ENCODE measurements at regions not wholly inside any gene's neighbourhood (a gene's known extent, or its start where the extent isn't known, plus 50 kb on each side); places are given as distances from the start of the nearest gene placed in this dataset.

GRCh38 chr4:176981074-176981473, 188.4 kb upstream of the VEGFC start:
- no peak for DNase-seq

- DNase-seq: no peak
Observed at GRCh38 chr4:176981551-176981950, 188.8 kb upstream of the VEGFC start.

GRCh38 chr4:176988226-176988625, 195.5 kb upstream of the VEGFC start:
- DNase-seq: no peak

- no peak for DNase-seq
Observed at GRCh38 chr4:176989186-176989585, 196.5 kb upstream of the VEGFC start.

- no peak for DNase-seq
Observed at GRCh38 chr4:176999935-177000543, 207.3 kb upstream of the VEGFC start.

GRCh38 chr4:177001271-177002175, 208.8 kb upstream of the VEGFC start:
- DNase-seq: no peak

- no peak for DNase-seq
Observed at GRCh38 chr4:177005674-177006230, 213.0 kb upstream of the VEGFC start.

- no peak for DNase-seq
Observed at GRCh38 chr4:177006331-177006730, 213.6 kb upstream of the VEGFC start.

- no peak for DNase-seq
Observed at GRCh38 chr4:177008071-177008835, 215.5 kb upstream of the VEGFC start.

- no peak for DNase-seq
Observed at GRCh38 chr4:177008836-177009501, 216.2 kb upstream of the VEGFC start.

GRCh38 chr4:177010418-177010817, 217.7 kb upstream of the VEGFC start:
- no peak for DNase-seq

- no peak for DNase-seq
Observed at GRCh38 chr4:177012918-177013545, 220.3 kb upstream of the VEGFC start.

- no peak for DNase-seq
Observed at GRCh38 chr4:177016541-177017141, 223.9 kb upstream of the VEGFC start.

- no peak for DNase-seq
Observed at GRCh38 chr4:177023951-177024350, 231.2 kb upstream of the VEGFC start.

GRCh38 chr4:177032341-177032740, 239.6 kb upstream of the VEGFC start:
- DNase-seq: no peak

- no peak for DNase-seq
Observed at GRCh38 chr4:177033135-177033534, 240.4 kb upstream of the VEGFC start.

- no peak for DNase-seq
Observed at GRCh38 chr4:177033632-177034031, 240.9 kb upstream of the VEGFC start.

GRCh38 chr4:177041356-177041755, 248.6 kb upstream of the VEGFC start:
- no peak for DNase-seq

- peak in 10 of 14 donors; percentile 1 to 57 (median 16) for DNase-seq
Observed at GRCh38 chr4:177047070-177047850, 254.5 kb upstream of the VEGFC start.

- DNase-seq: peak in 1 of 14 donors; percentile 5
Observed at GRCh38 chr4:177047851-177048174, 255.1 kb upstream of the VEGFC start.

Measured in C1 segment of cervical spinal cord (tissue), 14 donors.